ENCODE measurements at regions not wholly inside any gene's neighbourhood (a gene's known extent, or its start where the extent isn't known, plus 50 kb on each side); places are given as distances from the start of the nearest gene placed in this dataset.

- TF ChIP-seq, protein P1, sequence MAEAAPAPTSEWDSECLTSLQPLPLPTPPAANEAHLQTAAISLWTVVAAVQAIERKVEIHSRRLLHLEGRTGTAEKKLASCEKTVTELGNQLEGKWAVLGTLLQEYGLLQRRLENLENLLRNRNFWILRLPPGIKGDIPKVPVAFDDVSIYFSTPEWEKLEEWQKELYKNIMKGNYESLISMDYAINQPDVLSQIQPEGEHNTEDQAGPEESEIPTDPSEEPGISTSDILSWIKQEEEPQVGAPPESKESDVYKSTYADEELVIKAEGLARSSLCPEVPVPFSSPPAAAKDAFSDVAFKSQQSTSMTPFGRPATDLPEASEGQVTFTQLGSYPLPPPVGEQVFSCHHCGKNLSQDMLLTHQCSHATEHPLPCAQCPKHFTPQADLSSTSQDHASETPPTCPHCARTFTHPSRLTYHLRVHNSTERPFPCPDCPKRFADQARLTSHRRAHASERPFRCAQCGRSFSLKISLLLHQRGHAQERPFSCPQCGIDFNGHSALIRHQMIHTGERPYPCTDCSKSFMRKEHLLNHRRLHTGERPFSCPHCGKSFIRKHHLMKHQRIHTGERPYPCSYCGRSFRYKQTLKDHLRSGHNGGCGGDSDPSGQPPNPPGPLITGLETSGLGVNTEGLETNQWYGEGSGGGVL (CRISPR knock-in tag; IDR thresholded peaks at IDR 0.05), result no peak
Observed at GRCh38 chr3:159619341-159619885, 369.2 kb upstream of the IL12A start (continued).

- Histone ChIP-seq H3K4me1 (replicated peaks in 1 of 2; ENCODE audit: control insufficient read depth in 2 of 2, insufficient read depth in 2 of 2, low read length in 2 of 2) (no peaks in the 10 kb centered on the region), H3K4me3 (no peak overlapping the region), H2AFZ (ENCODE audit: low read depth, low read length) (no peak overlapping the region), H3K9me1 (ENCODE audit: control insufficient read depth, insufficient read depth, low read length) (no peaks in the 10 kb centered on the region), H3K27ac (ENCODE audit: extremely low read depth, low read depth, low read length) (no peak overlapping the region), H3K79me2 (ENCODE audit: control insufficient read depth, insufficient read depth, low read length) (no peaks in the 10 kb centered on the region), H3K27me3 (ENCODE audit: control insufficient read depth in 2 of 2, insufficient read depth in 2 of 2, low read length in 2 of 2) (no peaks in the 10 kb centered on the region), H4K20me1 (replicated peaks; ENCODE audit: control insufficient read depth, insufficient read depth, low read length) (no peaks in the 10 kb centered on the region), H3K4me2 (ENCODE audit: insufficient read depth, low read length) (no peak overlapping the region), H3K36me3 (ENCODE audit: control insufficient read depth, insufficient read depth, low read length) (no peaks in the 10 kb centered on the region), H3K9ac (ENCODE audit: insufficient read depth in 1 of 2, low read depth in 2 of 2, low read length in 2 of 2) (no peak overlapping the region), H3K9me3 (replicated peaks; ENCODE audit: control insufficient read depth, insufficient read depth, low read depth, low read length) (0 out of 2 replicates have a peak, but pooled peaks cover 2% of the 10 kb centered on the region)
- BruUV-seq (replicated peaks), result no TSS peak
- in situ Hi-C loops (cut with MboI) (no loop called here), intact Hi-C loops (cut with micrococcal nuclease) (no loop called here)
- POLR2A ChIA-PET, result no interaction called here
- no peak for ATAC-seq
- TF ChIP-seq SREBF2 (CRISPR knock-in tag; IDR thresholded peaks at IDR 0.05) (no peak), SNRNP70 (optimal IDR thresholded peaks at IDR 0.05; ENCODE audit: low read depth, low read length) (no peak), FOXK2 (conservative IDR thresholded peaks at IDR 0.05 in 1 of 2, IDR thresholded peaks at IDR 0.05 in 1 of 2; ENCODE audit: low read depth in 2 of 2) (no peak), SNIP1 (IDR thresholded peaks at IDR 0.05; ENCODE audit: low read depth) (no peak), NONO (IDR thresholded peaks at IDR 0.05; ENCODE audit: low read depth in 2 of 2, low read length in 1 of 2) (no peak), L3MBTL2 (IDR thresholded peaks at IDR 0.05) (no peak), CEBPB (tag; IDR thresholded peaks at IDR 0.05) (no peak), ZKSCAN1 (IDR thresholded peaks at IDR 0.05; ENCODE audit: low read depth, low read length) (no peak), TGIF2 (CRISPR knock-in tag; IDR thresholded peaks at IDR 0.05) (no peak), ZNF347 (CRISPR knock-in tag; IDR thresholded peaks at IDR 0.05; ENCODE audit: low read depth) (no peak), ZBTB12 (CRISPR knock-in tag; IDR thresholded peaks at IDR 0.05) (no peak), ETS2 (tag; IDR thresholded peaks at IDR 0.05; ENCODE audit: borderline replicate concordance, poor library complexity, severe bottlenecking) (no peak), CTBP1 (IDR thresholded peaks at IDR 0.05; ENCODE audit: borderline replicate concordance) (no peak), SMARCC2 (IDR thresholded peaks at IDR 0.05; ENCODE audit: low read depth) (no peak), SUPT5H (IDR thresholded peaks at IDR 0.05) (no peak), SP1 (CRISPR knock-in tag; IDR thresholded peaks at IDR 0.05) (no peak)
- TF ChIP-seq, protein P2, sequence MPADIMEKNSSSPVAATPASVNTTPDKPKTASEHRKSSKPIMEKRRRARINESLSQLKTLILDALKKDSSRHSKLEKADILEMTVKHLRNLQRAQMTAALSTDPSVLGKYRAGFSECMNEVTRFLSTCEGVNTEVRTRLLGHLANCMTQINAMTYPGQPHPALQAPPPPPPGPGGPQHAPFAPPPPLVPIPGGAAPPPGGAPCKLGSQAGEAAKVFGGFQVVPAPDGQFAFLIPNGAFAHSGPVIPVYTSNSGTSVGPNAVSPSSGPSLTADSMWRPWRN (IDR thresholded peaks at IDR 0.05; ENCODE audit: low read depth), result no peak
- TF ChIP-seq, protein P3, sequence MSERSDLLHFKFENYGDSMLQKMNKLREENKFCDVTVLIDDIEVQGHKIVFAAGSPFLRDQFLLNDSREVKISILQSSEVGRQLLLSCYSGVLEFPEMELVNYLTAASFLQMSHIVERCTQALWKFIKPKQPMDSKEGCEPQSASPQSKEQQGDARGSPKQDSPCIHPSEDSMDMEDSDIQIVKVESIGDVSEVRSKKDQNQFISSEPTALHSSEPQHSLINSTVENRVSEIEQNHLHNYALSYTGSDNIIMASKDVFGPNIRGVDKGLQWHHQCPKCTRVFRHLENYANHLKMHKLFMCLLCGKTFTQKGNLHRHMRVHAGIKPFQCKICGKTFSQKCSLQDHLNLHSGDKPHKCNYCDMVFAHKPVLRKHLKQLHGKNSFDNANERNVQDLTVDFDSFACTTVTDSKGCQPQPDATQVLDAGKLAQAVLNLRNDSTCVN (CRISPR knock-in tag; IDR thresholded peaks at IDR 0.05), result no peak
- CTCF ChIA-PET (ENCODE audit: low intra/inter-chr PET ratio), result no interaction called here
- DNase-seq (ENCODE audit: extremely low read depth in 1 of 4, low spot score in 3 of 4), result no peak
- FAIRE-seq, result no peak
- 0% methylated on average over 1 of the region's 1 CpG for WGBS (ENCODE audit: insufficient coverage, low coverage, missing lambda C conversion rate)
Observed at GRCh38 chr3:159620281-159620680, 368.4 kb upstream of the IL12A start.
